Ovary (tissue), 7 donors: ENCODE measurements at regions not wholly inside any gene's neighbourhood (a gene's known extent, or its start where the extent isn't known, plus 50 kb on each side); places are given as distances from the start of the nearest gene placed in this dataset.

Source experiments
- DNase-seq, 5 donors: peaks; one replicate each; pipeline ENCODE4 v3.0.0-alpha.2; 2019 to 2020
- H3K27ac ChIP-seq, 2 donors: fragments of 200-600 bp; one replicate each; pipeline versions ENCODE4 v1.5.1 to v1.8.0; 2019 to 2022
- H3K27me3 ChIP-seq: fragments of 200-600 bp; one replicate; pipeline ENCODE4 v1.8.0; 2022
- H3K36me3 ChIP-seq: fragments of 200-600 bp; sonication (generic); one replicate; pipeline ENCODE4 v1.5.1; 2019
- H3K4me1 ChIP-seq: one replicate; pipeline ENCODE4 v1.8.1; 2013; ENCODE audit warnings: mild to moderate bottlenecking, moderate library complexity; ENCODE audit not compliant: insufficient read depth
- H3K4me3 ChIP-seq: fragments of 200-600 bp; sonication (generic); one replicate; pipeline ENCODE4 v1.5.1; 2017
- H3K9me3 ChIP-seq, 2 donors: fragments of 200-600 bp in 1 of 2; sonication (generic) in 1 of 2; one replicate each; pipeline versions ENCODE4 v1.5.1 to v1.8.1; 2013 to 2019; ENCODE audit warnings: mild to moderate bottlenecking in 1 of 2, moderate library complexity in 1 of 2
- CTCF ChIP-seq, 3 donors: fragments of 450-650 bp in 2 of 3; fragments of 200-600 bp in 1 of 3; IDR thresholded peaks; one replicate each; pipeline versions ENCODE4 v1.5.1 to v1.8.0; 2016 to 2022; ENCODE audit warnings: antibody characterized with exemption in 3 of 3, mild to moderate bottlenecking in 1 of 3
- EP300 ChIP-seq: sonication (generic); formaldehyde crosslinking; IDR thresholded peaks from one replicate; pipeline ENCODE4 v1.6.1; 2017; ENCODE audit warnings: antibody characterized with exemption
- POLR2A ChIP-seq: fragments of 450-650 bp; IDR thresholded peaks from one replicate; pipeline ENCODE4 v1.6.1; 2017; ENCODE audit warnings: antibody characterized with exemption, mild to moderate bottlenecking, moderate library complexity
- whole genome bisulfite sequencing, 3 donors: extraction: QIAGEN DNeasy Blood & Tissue Kit in 1 of 3; methylation state at CpG; one replicate each; pipeline versions ENCODE4 v1.1.5 to v1.1.7; 2013 to 2017; 5-methylcytosine and 5-hydroxymethylcytosine counted together
- intact Hi-C, 4 donors: fragments of 100-400 bp; cut with DNase I; formaldehyde crosslinking; loops; one replicate each; pipeline versions ENCODE4 v1.11.0 to v1.15.1; 2022 to 2023
- donor health status: DM: no; HTN: no; CAD: no; lungs with moderate emphysema.
- donor health status: DM: no; HTN: no; CAD: no.
- donor health status: Bipolar disorder and iron deficiency.
- donor health status: DM: no; HTN: no; CAD: no.
- donor health status: DM: yes; HTN: yes; CAD: no.

GRCh38 chr9:135215571-135216161 is 128.2 kb downstream of the OLFM1 start:
- TF ChIP-seq POLR2A: no peak
- TF ChIP-seq EP300: no peak
- no peak for TF ChIP-seq CTCF (IDR thresholded peaks at IDR 0.05)
- no peak overlapping the region for H3K27ac ChIP-seq
- peak in 3 of 5 donors; percentile 42 to 66 (median 60) for DNase-seq
- peaks cover 0 to 8% of the 10 kb centered on the region in 2 donors for H3K9me3 ChIP-seq
- no peaks in the 10 kb centered on the region for H3K36me3 ChIP-seq
- H3K4me3 ChIP-seq: no peak overlapping the region
- intact Hi-C loops: loop anchor here in 1 of 4 donors (10.0 kb wide), 1 partner anchor 61 kb away; no protein-coding TSS in a partner anchor
- 17 to 29% (median 21%) methylated on average over 14 of the region's 14 CpGs for WGBS, 3 donors
- peaks cover 10% of the 10 kb centered on the region for H3K4me1 ChIP-seq
- H3K27me3 ChIP-seq: no peaks in the 10 kb centered on the region

GRCh38 chr9:135216236-135216635 is 128.8 kb downstream of the OLFM1 start:
- WGBS, 3 donors: 81 to 94% (median 83%) methylated on average over 7 of the region's 7 CpGs
- no peak overlapping the region for H3K4me3 ChIP-seq
- intact Hi-C loops: loop anchor here in 1 of 4 donors (10.0 kb wide), 1 partner anchor 61 kb away; no protein-coding TSS in a partner anchor
- no peaks in the 10 kb centered on the region for H3K27me3 ChIP-seq
- H3K4me1 ChIP-seq: peaks cover 10% of the 10 kb centered on the region
- H3K9me3 ChIP-seq: peaks cover 0 to 8% of the 10 kb centered on the region in 2 donors
- no peaks in the 10 kb centered on the region for H3K36me3 ChIP-seq
- DNase-seq: no peak
- H3K27ac ChIP-seq: no peak overlapping the region
- TF ChIP-seq CTCF (IDR thresholded peaks at IDR 0.05) (no peak), EP300 (no peak), POLR2A (no peak)

- Histone ChIP-seq H3K4me1 (peaks cover 10% of the 10 kb centered on the region), H3K27ac (no peak overlapping the region), H3K9me3 (peaks cover 0 to 2% of the 10 kb centered on the region in 2 donors), H3K36me3 (no peaks in the 10 kb centered on the region), H3K4me3 (no peak overlapping the region), H3K27me3 (no peaks in the 10 kb centered on the region)
- TF ChIP-seq POLR2A (no peak), CTCF (IDR thresholded peaks at IDR 0.05) (no peak), EP300 (no peak)
- intact Hi-C loops: loop anchor here in 1 of 4 donors (10.0 kb wide), 1 partner anchor 62 kb away; no protein-coding TSS in a partner anchor
- DNase-seq: peak in 1 of 5 donors; percentile 42
- WGBS, 3 donors: 6 to 20% (median 17%) methylated on average over 22 of the region's 22 CpGs
Measured at GRCh38 chr9:135216791-135217441, 129.4 kb downstream of the OLFM1 start.

- Histone ChIP-seq H3K4me1 (peaks cover 10% of the 10 kb centered on the region), H3K36me3 (no peaks in the 10 kb centered on the region), H3K4me3 (no peak overlapping the region), H3K9me3 (no peaks in the 10 kb centered on the region), H3K27ac (no peak overlapping the region), H3K27me3 (no peaks in the 10 kb centered on the region)
- 58 to 75% (median 62%) methylated on average over 5 of the region's 5 CpGs for WGBS, 3 donors
- TF ChIP-seq POLR2A (no peak), CTCF (IDR thresholded peaks at IDR 0.05) (no peak), EP300 (no peak)
- intact Hi-C loops: loop anchor here in 1 of 4 donors (10.0 kb wide), 1 partner anchor 63 kb away; no protein-coding TSS in a partner anchor
- DNase-seq: peak in 1 of 5 donors; percentile 16
Measured at GRCh38 chr9:135217836-135218235, 130.4 kb downstream of the OLFM1 start.
